BE2C (cell line): ENCODE measurements at regions not wholly inside any gene's neighbourhood (a gene's known extent, or its start where the extent isn't known, plus 50 kb on each side); places are given as distances from the start of the nearest gene placed in this dataset.
A peak's percentile ranks its signal among the peaks of the same experiment; 100 is the strongest.

Source experiments
- DNase-seq: peaks from one replicate; pipeline ENCODE4 v3.0.0-alpha.2; 2020
- H3K27me3 ChIP-seq: fragments of 250-450 bp; sonication (Bioruptor Pico); 2 replicates; pipeline ENCODE4 v1.5.1; 2020; ENCODE audit warnings: mild to moderate bottlenecking
- H3K36me3 ChIP-seq: fragments of 250-450 bp; sonication (Bioruptor Pico); 2 replicates; pipeline ENCODE4 v1.5.1; 2020; ENCODE audit warnings: mild to moderate bottlenecking
- H3K4me1 ChIP-seq: fragments of 250-450 bp; sonication (Bioruptor Pico); 2 replicates; pipeline ENCODE4 v1.5.1; 2020
- H3K4me3 ChIP-seq: 2 replicates; pipeline ENCODE4 v1.5.1; 2011; ENCODE audit warnings: low read depth, low read length
- H3K9me3 ChIP-seq: fragments of 250-450 bp; sonication (Bioruptor Pico); 2 replicates; pipeline ENCODE4 v1.5.1; 2020
- CTCF ChIP-seq: IDR thresholded peaks from 2 replicates; pipeline ENCODE4 v1.5.1; 2012; ENCODE audit warnings: mild to moderate bottlenecking, low read depth, low read length

DNA sequence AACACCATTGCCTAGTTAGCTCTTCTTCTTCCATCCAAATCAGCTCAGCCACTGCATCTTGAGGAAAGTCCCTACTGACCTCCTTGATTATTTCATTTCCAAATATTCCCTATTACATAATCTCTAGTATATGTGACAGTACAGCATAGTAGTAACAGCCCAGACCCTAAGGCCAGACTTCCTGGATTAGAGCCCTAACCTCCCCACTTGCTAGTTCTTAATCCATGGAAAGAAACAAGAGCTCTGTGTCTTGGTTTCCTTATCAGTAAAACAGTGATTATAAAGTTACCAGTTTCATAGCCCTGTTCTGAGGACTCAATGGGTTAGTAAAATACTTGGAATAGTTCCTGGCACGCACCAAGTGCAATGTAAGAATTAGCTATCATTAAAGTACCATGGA is 153.0 kb downstream of the RAP2A start:
- Histone ChIP-seq H3K36me3 (no peaks in the 10 kb centered on the region), H3K9me3 (no peaks in the 10 kb centered on the region), H3K4me3 (no peak overlapping the region), H3K4me1 (no peaks in the 10 kb centered on the region), H3K27me3 (no peaks in the 10 kb centered on the region)
- TF ChIP-seq CTCF: no peak
- DNase-seq: no peak

DNA sequence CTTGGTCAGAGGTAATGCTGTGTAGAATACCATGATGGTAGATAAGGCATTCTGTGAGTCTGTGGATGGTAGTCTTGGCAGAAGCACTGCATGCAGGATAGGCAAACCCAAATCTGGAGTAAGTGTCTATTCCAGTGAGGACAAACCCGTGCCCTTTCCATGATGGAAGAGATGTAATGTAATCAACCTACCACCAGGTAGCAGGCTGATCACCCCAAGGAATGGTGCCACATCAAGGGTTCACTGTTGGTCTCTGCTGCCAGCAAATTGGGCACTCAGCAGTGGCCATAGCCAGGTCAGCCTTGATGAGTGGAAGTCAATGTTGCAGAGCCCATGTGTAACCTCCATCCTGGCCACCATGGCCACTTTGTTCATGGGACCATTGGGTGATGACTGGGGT is 155.0 kb downstream of the RAP2A start:
- Histone ChIP-seq H3K4me1 (no peaks in the 10 kb centered on the region), H3K27me3 (no peaks in the 10 kb centered on the region), H3K4me3 (no peak overlapping the region), H3K36me3 (no peaks in the 10 kb centered on the region), H3K9me3 (no peaks in the 10 kb centered on the region)
- peak; percentile 18; the same call in 1 of the 2 replicates for TF ChIP-seq CTCF
- no peak for DNase-seq

DNA sequence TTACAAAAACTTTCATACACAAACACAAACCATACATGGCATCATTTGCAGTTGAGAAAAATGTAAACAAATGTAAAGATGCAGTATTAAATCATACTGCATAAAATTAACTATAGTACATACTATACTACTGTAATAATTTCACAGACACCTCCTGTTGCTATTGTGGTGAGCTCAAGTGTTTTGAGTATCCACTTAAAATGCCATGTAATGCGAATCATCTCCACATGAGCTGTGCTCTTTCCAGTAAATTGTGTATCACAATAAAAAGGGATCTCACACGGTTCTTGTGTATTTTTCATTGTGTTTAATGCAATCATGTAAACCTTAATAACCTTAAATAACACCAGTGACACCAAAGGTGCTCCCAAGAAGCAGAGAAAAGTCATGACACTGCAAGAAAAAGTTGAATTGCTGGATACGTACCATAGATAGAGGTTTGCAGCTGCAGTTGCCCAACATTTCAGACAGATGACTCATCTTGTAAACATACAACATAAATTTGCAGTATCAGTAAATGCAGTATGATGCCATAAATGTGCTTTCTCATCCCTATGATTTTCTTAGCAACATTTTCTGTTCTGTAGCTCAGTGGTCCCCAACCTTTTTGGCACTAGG is 166.6 kb downstream of the RAP2A start:
- Histone ChIP-seq H3K36me3 (no peaks in the 10 kb centered on the region), H3K9me3 (no peaks in the 10 kb centered on the region), H3K27me3 (peaks cover 20% of the 10 kb centered on the region), H3K4me1 (no peaks in the 10 kb centered on the region), H3K4me3 (no peak overlapping the region)
- DNase-seq: no peak
- TF ChIP-seq CTCF: no peak

DNA sequence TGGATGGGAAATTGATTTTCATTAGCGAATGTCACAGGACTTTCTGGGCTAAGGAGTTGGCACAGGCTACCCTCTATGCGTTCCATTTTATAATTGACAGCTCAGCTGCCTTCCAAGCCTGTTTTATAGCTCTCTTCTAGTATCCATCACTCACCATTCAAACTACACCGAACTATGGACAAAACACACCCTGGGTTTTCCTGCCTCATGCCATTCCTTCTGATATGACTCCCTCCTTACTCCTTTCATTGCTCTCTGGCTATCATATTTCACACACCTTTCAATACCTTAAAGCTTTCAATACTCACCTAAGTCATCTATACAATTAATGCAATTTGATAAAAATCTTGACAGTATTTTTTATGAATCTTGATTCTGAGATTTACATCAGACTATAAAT is 181.3 kb downstream of the RAP2A start:
- DNase-seq: no peak
- Histone ChIP-seq H3K36me3 (no peaks in the 10 kb centered on the region), H3K27me3 (peaks cover 6% of the 10 kb centered on the region), H3K9me3 (no peaks in the 10 kb centered on the region), H3K4me1 (no peaks in the 10 kb centered on the region), H3K4me3 (no peak overlapping the region)
- no peak for TF ChIP-seq CTCF

GRCh38 chr13:97616385-97616784 is 182.4 kb downstream of the RAP2A start:
- no peak for TF ChIP-seq CTCF
- no peak overlapping the region for H3K4me3 ChIP-seq
- H3K4me1 ChIP-seq: no peaks in the 10 kb centered on the region
- no peaks in the 10 kb centered on the region for H3K9me3 ChIP-seq
- DNase-seq: no peak
- H3K36me3 ChIP-seq: no peaks in the 10 kb centered on the region
- peaks cover 6% of the 10 kb centered on the region for H3K27me3 ChIP-seq

DNA sequence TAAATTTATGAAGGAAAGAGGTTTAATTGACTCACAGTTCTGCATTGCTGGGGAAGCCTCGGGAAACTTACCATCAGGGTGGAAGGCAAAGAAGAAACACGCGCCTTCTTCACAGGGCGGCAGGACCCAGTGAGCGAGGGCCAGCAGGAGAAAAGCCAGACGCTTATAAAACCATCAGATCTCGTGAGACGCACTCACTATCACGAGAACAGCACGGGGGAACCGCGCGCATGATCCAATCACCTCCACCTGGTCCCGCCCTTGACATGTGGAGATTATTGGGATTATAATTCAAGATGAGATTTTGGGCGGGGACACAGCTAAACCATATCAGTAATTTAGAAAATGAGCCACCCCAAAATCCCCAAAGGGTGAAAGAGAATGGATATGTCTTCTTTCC is 187.1 kb downstream of the RAP2A start:
- no peaks in the 10 kb centered on the region for H3K9me3 ChIP-seq
- no peak overlapping the region for H3K4me3 ChIP-seq
- no peak for TF ChIP-seq CTCF
- H3K27me3 ChIP-seq: peaks cover 6% of the 10 kb centered on the region
- no peaks in the 10 kb centered on the region for H3K4me1 ChIP-seq
- H3K36me3 ChIP-seq: no peaks in the 10 kb centered on the region
- DNase-seq: no peak
